SK-N-SH (cell line): ENCODE measurements at regions not wholly inside any gene's neighbourhood (a gene's known extent, or its start where the extent isn't known, plus 50 kb on each side); places are given as distances from the start of the nearest gene placed in this dataset.

ENCODE experiments used
- CTCF ChIA-PET: fragments of 300-600, 350-600 bp; formaldehyde crosslinking; extraction: SDS; loops from one replicate; lab custom pipeline; 2021; lab: Yijun Ruan, JAX
- POLR2A ChIA-PET: fragments of 350-600 bp; sonication (Branson Sonifier 250); formaldehyde crosslinking; extraction: SDS; loops from one replicate; lab custom pipeline; 2020; ENCODE audit warnings: antibody characterized with exemption, inconsistent platforms; lab: Yijun Ruan, JAX
- DNase-seq: peaks from one replicate; pipeline ENCODE4 v3.0.0; 2012
- H2AFZ ChIP-seq: fragments of 200-600 bp; sonication (generic); 2 replicates; pipeline ENCODE4 v1.8.1; 2016; ENCODE audit warnings: antibody characterized with exemption, mild to moderate bottlenecking, low read depth
- H3F3A ChIP-seq: fragments of 200-600 bp; sonication (generic); replicated peaks from 2 replicates; pipeline ENCODE3; 2016; ENCODE audit warnings: antibody characterized with exemption, mild to moderate bottlenecking; ENCODE audit not compliant: insufficient read depth
- H3K27ac ChIP-seq, 2 experiments: fragments of 200-500 bp in 1 of 2; fragments of 200-600 bp in 1 of 2; sonication (Bioruptor generic) in 1 of 2; sonication (generic), shearing (Covaris generic) in 1 of 2; 2 replicates each; pipeline versions ENCODE4 v1.5.1 to v1.6.1; 2014 to 2016; ENCODE audit warnings: low read depth in 2 of 2, inconsistent platforms in 1 of 2, low read length in 1 of 2, mild to moderate bottlenecking in 1 of 2, mixed read lengths in 1 of 2
- H3K27me3 ChIP-seq: fragments of 200-600 bp; sonication (generic), shearing (Covaris generic); 2 replicates; pipeline ENCODE4 v1.6.1; 2016; ENCODE audit warnings: mixed run types; ENCODE audit not compliant: insufficient read depth
- H3K36me3 ChIP-seq, 2 experiments: fragments of 200-500 bp in 1 of 2; fragments of 200-600 bp in 1 of 2; sonication (Bioruptor generic) in 1 of 2; sonication (generic) in 1 of 2; replicated peaks in 1 of 2; 2 replicates each; pipeline versions ENCODE3 to v1.5.1; 2014 to 2016; ENCODE audit warnings: low read length in 1 of 2, mild to moderate bottlenecking in 1 of 2; ENCODE audit not compliant: insufficient read depth in 2 of 2, control insufficient read depth in 1 of 2
- H3K4me1 ChIP-seq, 2 experiments: fragments of 200-500 bp in 1 of 2; fragments of 200-600 bp in 1 of 2; sonication (Bioruptor generic) in 1 of 2; sonication (generic), shearing (Covaris generic) in 1 of 2; 2 replicates each; pipeline versions ENCODE4 v1.5.1 to v1.6.1; 2014 to 2016; ENCODE audit warnings: low read depth in 1 of 2, low read length in 1 of 2, mixed run types in 1 of 2; ENCODE audit not compliant: insufficient read depth in 2 of 2, control insufficient read depth in 1 of 2
- H3K4me2 ChIP-seq: fragments of 200-600 bp; sonication (generic), shearing (Covaris generic); 2 replicates; pipeline ENCODE4 v1.6.1; 2017; ENCODE audit warnings: mixed run types
- H3K4me3 ChIP-seq, 2 experiments: fragments of 200-500 bp in 1 of 2; fragments of 200-600 bp in 1 of 2; sonication (Bioruptor generic) in 1 of 2; sonication (generic), shearing (Covaris generic) in 1 of 2; 2 replicates each; pipeline versions ENCODE4 v1.5.1 to v1.8.1; 2014 to 2016; ENCODE audit warnings: low read depth in 2 of 2, inconsistent platforms in 1 of 2, low read length in 1 of 2, mild to moderate bottlenecking in 1 of 2, mixed read lengths in 1 of 2, moderate library complexity in 1 of 2
- H3K79me2 ChIP-seq: fragments of 200-600 bp; sonication (generic); 2 replicates; pipeline ENCODE4 v1.8.1; 2017; ENCODE audit warnings: mild to moderate bottlenecking; ENCODE audit not compliant: insufficient read depth
- H3K9ac ChIP-seq: fragments of 200-600 bp; sonication (generic); 2 replicates; pipeline ENCODE4 v1.6.1; 2017; ENCODE audit warnings: mixed run types
- H3K9me2 ChIP-seq: fragments of 200-600 bp; sonication (generic); 2 replicates; pipeline ENCODE4 v1.6.1; 2017; ENCODE audit warnings: mixed run types
- H3K9me3 ChIP-seq: fragments of 200-600 bp; sonication (generic); 2 replicates; pipeline ENCODE4 v1.6.1; 2017; ENCODE audit warnings: mixed run types, mild to moderate bottlenecking, moderate library complexity
- H4K20me1 ChIP-seq: fragments of 200-600 bp; sonication (generic); 2 replicates; pipeline ENCODE4 v1.6.1; 2017; ENCODE audit warnings: mild to moderate bottlenecking, mixed run types; ENCODE audit not compliant: insufficient read depth
- CHD2 ChIP-seq: fragments of 150-350 bp; IDR thresholded peaks from 2 replicates; pipeline ENCODE4 v1.6.1; 2018; ENCODE audit warnings: low read length; ENCODE audit not compliant: partially characterized antibody
- EZH2phosphoT487 ChIP-seq: fragments of 200-600 bp; sonication (generic); IDR thresholded peaks from 2 replicates; pipeline ENCODE4 v1.6.1; 2017; ENCODE audit warnings: low read depth, mixed run types, mild to moderate bottlenecking, antibody characterized with exemption, moderate library complexity, borderline replicate concordance
- GABPA ChIP-seq: IDR thresholded peaks from 2 replicates; pipeline ENCODE4 v1.4.0; 2012; ENCODE audit warnings: low read depth, mild to moderate bottlenecking
- IRF3 ChIP-seq: fragments of 150-350 bp; IDR thresholded peaks from 2 replicates; pipeline ENCODE4 v1.6.1; 2016; ENCODE audit warnings: mild to moderate bottlenecking, low read depth, low read length
- JUND ChIP-seq: IDR thresholded peaks from 2 replicates; pipeline ENCODE4 v1.4.0; 2012
- MEF2A ChIP-seq: IDR thresholded peaks from 2 replicates; pipeline ENCODE4 v1.4.0; 2012; ENCODE audit warnings: low read depth, borderline replicate concordance
- NRF1 ChIP-seq: IDR thresholded peaks from 2 replicates; pipeline ENCODE4 v1.6.1; 2012; ENCODE audit warnings: low read depth, mild to moderate bottlenecking, low read length
- RAD21 ChIP-seq: IDR thresholded peaks from 2 replicates; pipeline ENCODE4 v1.6.1; 2012; ENCODE audit warnings: mild to moderate bottlenecking, low read length
- REST ChIP-seq: IDR thresholded peaks from 2 replicates; pipeline ENCODE4 v1.6.1; 2012; ENCODE audit warnings: mild to moderate bottlenecking, low read depth, low read length, moderate library complexity
- RFX5 ChIP-seq: IDR thresholded peaks from 2 replicates; pipeline ENCODE4 v1.6.1; 2012; ENCODE audit warnings: mild to moderate bottlenecking, improper control_type of control experiment, low read length
- TAF1 ChIP-seq: IDR thresholded peaks from 2 replicates; pipeline ENCODE4 v1.6.1; 2012; ENCODE audit warnings: low read depth, mild to moderate bottlenecking, low read length, moderate library complexity, borderline replicate concordance
- TCF12 ChIP-seq: IDR thresholded peaks from 2 replicates; pipeline ENCODE4 v1.4.0; 2012
- whole genome bisulfite sequencing: methylation state at CpG from one replicate; pipeline ENCODE4 v1.1.6; 2017; ENCODE audit warnings: low lambda C conversion rate; 5-methylcytosine and 5-hydroxymethylcytosine counted together

GRCh38 chr4:82017680-82018079, 356.1 kb downstream of the HNRNPD start:
- H3K4me3 ChIP-seq, result no peak overlapping the region
- ChIA-PET CTCF (no interaction called here), POLR2A (no interaction called here)
- H3K27ac ChIP-seq, result no peak overlapping the region
- H3K36me3 ChIP-seq, result no peaks in the 10 kb centered on the region
- no peak overlapping the region for H2AFZ ChIP-seq
- no peak for DNase-seq
- no peak overlapping the region for H3K4me2 ChIP-seq
- H4K20me1 ChIP-seq, result no peaks in the 10 kb centered on the region
- H3K9ac ChIP-seq, result no peak overlapping the region
- WGBS, result 6% methylated on average over 2 of the region's 2 CpGs
- H3K9me2 ChIP-seq, result no peaks in the 10 kb centered on the region
- no peaks in the 10 kb centered on the region for H3K9me3 ChIP-seq
- H3K79me2 ChIP-seq, result no peaks in the 10 kb centered on the region
- no peaks in the 10 kb centered on the region for H3K27me3 ChIP-seq
- no peaks in the 10 kb centered on the region for H3K4me1 ChIP-seq
- TF ChIP-seq EZH2phosphoT487 (no peak), REST (peak; percentile 91)
- H3F3A ChIP-seq, result no peaks in the 10 kb centered on the region

GRCh38 chr4:82005158-82005557, 368.6 kb downstream of the HNRNPD start:
- H2AFZ ChIP-seq, result no peak overlapping the region
- no peak overlapping the region for H3K27ac ChIP-seq
- H3K9me3 ChIP-seq, result no peaks in the 10 kb centered on the region
- POLR2A ChIA-PET, result no interaction called here
- H3K4me2 ChIP-seq, result no peak overlapping the region
- TF ChIP-seq JUND (no peak), IRF3 (no peak), NRF1 (no peak), GABPA (no peak), RAD21 (no peak), RFX5 (no peak), TAF1 (no peak), CHD2 (no peak), TCF12 (no peak), MEF2A (no peak)
- TF ChIP-seq, all 33 proteins: peak for 0
- Histone ChIP-seq H3K9ac (no peak overlapping the region), H3K9me2 (no peaks in the 10 kb centered on the region), H3F3A (no peaks in the 10 kb centered on the region), H3K4me3 (no peak overlapping the region), H3K27me3 (no peaks in the 10 kb centered on the region), H3K36me3 (no peaks in the 10 kb centered on the region), H4K20me1 (no peaks in the 10 kb centered on the region), H3K79me2 (no peaks in the 10 kb centered on the region), H3K4me1 (no peaks in the 10 kb centered on the region; a peak in 1 of 4 replicates)
- WGBS, result 14% methylated on average over 1 of the region's 1 CpG
- CTCF ChIA-PET, result no interaction called here
- no peak for DNase-seq
